Activated T-cell treated with anti-CD3 and anti-CD28 coated beads, Interleukin-2, amount 50 U/mL, for 4 hours (primary cell): ENCODE measurements at regions not wholly inside any gene's neighbourhood (a gene's known extent, or its start where the extent isn't known, plus 50 kb on each side); places are given as distances from the start of the nearest gene placed in this dataset.

Experiments
- ATAC-seq, 2 donors: fragments of 200-7000 bp; cut with Tn5 transposase; one replicate each; pipeline ENCODE4 v1.10.0; 2021
- DNase-seq: peaks from one replicate; pipeline ENCODE4 v3.0.0-alpha.2; 2020
- H3K27me3 Mint-ChIP-seq: one replicate; pipeline ENCODE4 v1.8.0; 2021; ENCODE audit warnings: low read depth, mixed read lengths
- H3K36me3 Mint-ChIP-seq: one replicate; pipeline ENCODE4 v1.8.0; 2022; ENCODE audit warnings: mixed read lengths; ENCODE audit not compliant: insufficient read depth
- H3K4me1 Mint-ChIP-seq: one replicate; pipeline ENCODE4 v1.8.0; 2021; ENCODE audit warnings: low read depth, mixed read lengths
- H3K4me3 Mint-ChIP-seq: one replicate; pipeline ENCODE4 v1.8.0; 2021; ENCODE audit warnings: mild to moderate bottlenecking, moderate library complexity, mixed read lengths
- H3K9me3 Mint-ChIP-seq: one replicate; pipeline ENCODE4 v1.8.0; 2021; ENCODE audit warnings: mixed read lengths

DNA sequence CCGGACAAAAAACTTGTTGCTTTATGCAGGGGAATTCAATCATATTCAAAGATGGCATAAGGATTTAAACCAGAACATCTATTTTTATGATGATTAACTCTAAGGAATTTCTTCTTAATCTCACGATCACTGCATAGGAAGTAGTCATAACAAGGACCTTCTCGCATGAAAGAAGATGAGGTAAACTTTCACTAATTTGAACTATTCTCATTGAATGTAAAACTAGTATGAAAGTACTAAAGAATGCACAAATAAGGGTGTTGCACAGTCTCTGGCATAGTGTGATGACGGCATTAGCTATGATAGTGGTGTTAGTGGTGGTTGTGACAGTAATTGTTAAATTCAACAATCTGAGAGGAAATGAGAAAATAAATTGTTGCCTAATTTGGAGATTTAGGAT lies 280.0 kb downstream of the SLC6A15 start:
- H3K36me3 Mint-ChIP-seq = no peaks in the 10 kb centered on the region
- ATAC-seq (no peak), DNase-seq (no peak)
- no peak overlapping the region for H3K4me3 Mint-ChIP-seq
- H3K9me3 Mint-ChIP-seq = no peaks in the 10 kb centered on the region
- H3K4me1 Mint-ChIP-seq = no peaks in the 10 kb centered on the region
- no peaks in the 10 kb centered on the region for H3K27me3 Mint-ChIP-seq

DNA sequence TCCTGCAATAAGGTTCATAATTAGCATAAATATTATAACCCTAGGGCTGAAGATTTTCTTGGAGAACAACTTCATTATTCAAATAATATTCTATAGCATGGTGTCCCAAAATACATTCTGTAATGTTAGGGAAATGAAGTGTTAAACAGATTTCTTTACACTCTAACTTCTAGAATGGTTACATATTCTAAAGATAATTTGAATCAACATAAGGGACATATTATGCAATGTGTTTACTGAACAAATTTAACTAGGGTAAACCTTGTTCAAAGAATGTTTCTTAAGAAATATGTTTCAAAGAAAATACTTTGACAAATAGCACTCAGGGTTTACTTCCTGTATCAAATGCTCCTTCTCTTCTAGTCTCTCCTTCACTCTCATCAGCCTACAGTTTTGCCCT lies 281.6 kb downstream of the SLC6A15 start:
- Mint-ChIP-seq H3K27me3 (no peaks in the 10 kb centered on the region), H3K36me3 (no peaks in the 10 kb centered on the region), H3K9me3 (peaks cover 3% of the 10 kb centered on the region), H3K4me1 (no peaks in the 10 kb centered on the region), H3K4me3 (no peak overlapping the region)
- ATAC-seq (no peak), DNase-seq (no peak)

DNA sequence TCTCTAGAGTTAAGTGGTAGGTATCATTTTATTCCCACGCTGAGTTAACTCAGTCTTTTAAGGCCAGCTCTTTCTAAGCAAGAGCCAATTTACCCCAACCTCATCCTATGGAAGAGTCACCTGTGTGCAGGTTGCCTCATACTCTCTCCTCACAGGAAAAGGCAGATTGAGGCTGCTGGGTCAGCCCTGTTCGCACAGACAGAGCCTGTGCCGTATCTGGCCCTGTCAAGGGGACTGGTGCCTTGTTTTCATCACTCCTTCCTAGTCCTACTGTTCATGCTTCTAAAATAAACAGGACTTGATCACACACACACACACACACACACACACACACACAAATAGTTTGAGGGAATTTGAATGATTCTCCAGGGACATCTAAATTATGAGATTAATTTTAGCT lies 285.0 kb downstream of the SLC6A15 start:
- peaks cover 3% of the 10 kb centered on the region for H3K9me3 Mint-ChIP-seq
- no peaks in the 10 kb centered on the region for H3K27me3 Mint-ChIP-seq
- no peaks in the 10 kb centered on the region for H3K36me3 Mint-ChIP-seq
- ATAC-seq (no peak), DNase-seq (no peak)
- no peaks in the 10 kb centered on the region for H3K4me1 Mint-ChIP-seq
- H3K4me3 Mint-ChIP-seq = no peak overlapping the region

DNA sequence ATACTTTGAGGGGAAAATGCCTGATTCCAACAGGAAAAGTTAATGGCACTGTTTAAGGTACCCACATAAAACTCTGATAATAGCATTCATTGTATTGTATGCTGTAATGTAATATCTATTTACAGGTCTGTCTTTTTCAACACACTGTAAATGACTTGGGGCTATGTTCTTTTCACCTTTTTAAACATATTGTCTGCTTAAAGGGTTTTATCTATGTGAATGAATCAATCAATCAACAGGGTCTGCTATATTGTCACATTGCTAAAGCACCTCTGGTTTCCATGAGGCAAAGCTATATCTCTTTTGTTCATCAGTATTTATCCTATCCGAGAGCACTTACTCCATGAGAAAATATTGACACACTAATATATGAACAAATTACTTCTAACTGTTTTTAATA lies 288.0 kb downstream of the SLC6A15 start:
- no peak overlapping the region for H3K4me3 Mint-ChIP-seq
- no peak for ATAC-seq
- DNase-seq = no peak
- H3K4me1 Mint-ChIP-seq = no peaks in the 10 kb centered on the region
- H3K27me3 Mint-ChIP-seq = no peaks in the 10 kb centered on the region
- H3K36me3 Mint-ChIP-seq = no peaks in the 10 kb centered on the region
- peaks cover 3% of the 10 kb centered on the region for H3K9me3 Mint-ChIP-seq

DNA sequence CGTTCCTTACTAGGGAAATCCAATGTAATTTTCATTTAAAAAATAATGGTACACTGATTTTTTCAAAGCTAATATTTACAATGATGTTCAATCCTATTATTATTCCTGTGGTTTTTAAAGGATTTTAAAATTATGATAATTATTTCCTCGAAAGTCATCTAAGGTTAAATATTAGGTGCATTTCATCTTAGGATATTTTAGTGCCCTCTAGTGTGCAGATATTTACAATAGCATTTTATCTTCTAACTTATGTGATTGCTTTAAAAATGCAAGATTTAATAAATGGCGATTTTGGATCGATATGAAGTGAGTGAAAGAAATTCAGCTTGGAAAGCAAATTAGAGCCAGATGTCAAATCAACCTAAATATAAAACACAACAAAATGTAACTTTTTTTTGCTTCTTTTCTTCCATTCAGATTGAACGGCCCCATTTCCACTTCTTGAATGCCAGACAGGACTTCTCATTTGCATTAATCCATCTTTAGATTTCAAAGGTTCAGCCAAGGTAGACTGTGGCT lies 293.5 kb downstream of the SLC6A15 start:
- Mint-ChIP-seq H3K4me1 (no peaks in the 10 kb centered on the region), H3K27me3 (no peaks in the 10 kb centered on the region)
- ATAC-seq = no peak

DNA sequence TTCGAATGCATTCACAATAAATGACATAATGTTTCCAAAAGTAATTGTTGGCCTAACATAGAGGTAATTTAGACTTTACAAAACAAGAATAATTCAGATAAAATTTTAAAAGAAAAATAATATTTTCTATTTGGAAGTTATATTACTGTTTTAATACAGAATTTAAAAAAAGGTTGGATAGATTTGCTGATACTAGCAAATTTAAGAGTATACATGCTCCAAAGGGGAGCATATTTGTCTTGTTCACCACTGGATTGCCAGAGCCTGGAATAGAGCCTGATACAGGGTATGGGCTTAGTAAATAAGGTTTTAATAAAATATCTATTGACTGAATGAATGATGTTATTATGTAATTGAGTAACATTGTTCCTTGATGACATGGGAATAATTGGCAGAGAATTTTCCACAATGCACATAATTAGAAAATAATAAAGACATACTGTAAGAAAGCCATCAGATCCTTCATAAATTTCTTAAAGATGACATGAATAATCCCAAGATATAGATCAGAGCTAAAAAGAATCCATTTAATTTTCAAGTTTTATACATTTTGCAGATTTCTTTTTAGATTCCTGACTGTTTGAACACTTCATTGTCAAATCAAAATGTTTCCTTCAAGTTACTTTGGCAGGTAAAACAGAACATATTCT lies 305.3 kb downstream of the SLC6A15 start:
- no peak overlapping the region for H3K4me3 Mint-ChIP-seq

More for the DNA sequence above, 293.5 kb downstream of the SLC6A15 start:
- Mint-ChIP-seq H3K9me3 (peaks cover 5% of the 10 kb centered on the region), H3K36me3 (no peaks in the 10 kb centered on the region), H3K4me3 (no peak overlapping the region)
- no peak for DNase-seq

DNA sequence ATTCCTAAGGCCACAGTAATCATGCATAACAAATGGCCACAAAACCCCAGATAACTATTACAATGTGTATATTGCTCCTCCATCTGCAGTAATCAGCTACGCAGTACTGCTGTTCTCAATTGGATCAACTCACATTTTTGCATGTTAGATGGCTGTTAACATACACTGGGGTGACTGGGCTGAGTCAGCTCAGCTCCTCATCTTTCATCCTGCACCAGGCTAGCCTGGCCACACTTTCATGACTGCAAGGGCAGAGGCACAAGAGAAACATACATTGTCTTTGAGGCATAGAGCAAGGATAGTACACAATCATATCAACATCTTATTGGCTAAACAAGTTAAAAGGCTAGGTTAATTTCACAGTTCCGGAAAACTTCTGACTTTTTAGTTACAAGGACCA lies 306.6 kb downstream of the SLC6A15 start:
- no peaks in the 10 kb centered on the region for H3K36me3 Mint-ChIP-seq
- H3K4me3 Mint-ChIP-seq = no peak overlapping the region
- DNase-seq = no peak
- no peak for ATAC-seq
- H3K9me3 Mint-ChIP-seq = peaks cover 5% of the 10 kb centered on the region
- no peaks in the 10 kb centered on the region for H3K4me1 Mint-ChIP-seq
- no peaks in the 10 kb centered on the region for H3K27me3 Mint-ChIP-seq

More for the DNA sequence above, 305.3 kb downstream of the SLC6A15 start:
- Mint-ChIP-seq H3K4me1 (no peaks in the 10 kb centered on the region), H3K36me3 (no peaks in the 10 kb centered on the region), H3K27me3 (no peaks in the 10 kb centered on the region), H3K9me3 (peaks cover 10% of the 10 kb centered on the region)
- ATAC-seq (no peak), DNase-seq (no peak)

DNA sequence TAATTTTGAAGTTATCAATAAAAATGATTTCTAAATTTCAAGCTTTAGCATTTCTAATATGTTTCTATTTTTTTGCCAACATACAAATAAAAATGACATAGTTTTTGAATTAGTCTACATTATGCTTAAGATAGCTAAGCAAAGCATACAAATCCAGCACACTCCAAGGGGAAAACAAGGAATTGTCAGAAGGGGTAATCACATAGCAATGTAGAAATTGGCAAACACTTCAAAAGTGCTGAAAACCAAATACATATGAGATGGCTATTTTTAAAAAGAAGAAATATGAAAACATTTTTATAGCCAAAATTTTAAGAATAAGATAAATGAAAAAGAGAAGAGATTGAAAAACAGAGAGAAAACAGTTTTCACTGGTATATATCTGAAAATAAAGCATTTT lies 308.0 kb downstream of the SLC6A15 start:
- Mint-ChIP-seq H3K9me3 (peaks cover 5% of the 10 kb centered on the region), H3K4me1 (no peaks in the 10 kb centered on the region), H3K27me3 (no peaks in the 10 kb centered on the region), H3K4me3 (no peak overlapping the region), H3K36me3 (no peaks in the 10 kb centered on the region)
- DNase-seq (no peak), ATAC-seq (no peak)

DNA sequence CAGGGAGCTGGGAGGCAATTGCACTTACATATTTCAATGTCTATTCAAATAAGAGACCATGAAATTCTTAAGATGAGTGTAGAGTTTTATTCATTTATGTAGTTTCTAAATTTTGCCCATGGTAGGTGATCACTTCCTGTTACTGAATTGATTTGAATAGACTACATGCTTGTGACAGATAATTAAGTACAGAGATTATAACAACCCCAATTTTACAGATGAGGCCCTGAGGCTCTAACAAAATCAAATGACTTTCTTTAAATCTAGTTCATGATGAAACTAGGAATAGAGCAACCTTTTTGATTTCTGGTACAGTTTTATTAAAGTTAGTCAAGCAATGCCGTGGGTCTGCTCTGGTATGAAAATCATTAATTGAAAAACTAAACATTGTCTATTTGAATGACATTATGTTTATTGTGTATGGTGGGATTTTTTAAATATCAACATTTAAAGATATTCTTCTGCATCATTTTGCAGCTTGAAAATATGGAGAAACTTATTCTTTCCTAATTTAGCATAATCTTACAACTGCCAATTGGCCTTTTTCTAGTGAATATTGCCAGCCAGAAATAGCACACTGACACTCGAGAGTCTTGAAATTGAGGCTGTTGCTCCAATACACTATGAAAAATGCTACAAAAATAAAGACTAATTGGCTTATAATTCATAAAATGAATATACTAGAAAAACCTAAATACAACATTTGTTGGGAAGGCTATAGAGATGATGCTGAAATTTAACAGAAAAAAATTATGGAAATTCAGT lies 308.9 kb downstream of the SLC6A15 start:
- H3K36me3 Mint-ChIP-seq = no peaks in the 10 kb centered on the region
- H3K4me1 Mint-ChIP-seq = no peaks in the 10 kb centered on the region
- no peak for DNase-seq
- no peaks in the 10 kb centered on the region for H3K27me3 Mint-ChIP-seq
- peaks cover 5% of the 10 kb centered on the region for H3K9me3 Mint-ChIP-seq
- no peak overlapping the region for H3K4me3 Mint-ChIP-seq
- ATAC-seq = no peak

DNA sequence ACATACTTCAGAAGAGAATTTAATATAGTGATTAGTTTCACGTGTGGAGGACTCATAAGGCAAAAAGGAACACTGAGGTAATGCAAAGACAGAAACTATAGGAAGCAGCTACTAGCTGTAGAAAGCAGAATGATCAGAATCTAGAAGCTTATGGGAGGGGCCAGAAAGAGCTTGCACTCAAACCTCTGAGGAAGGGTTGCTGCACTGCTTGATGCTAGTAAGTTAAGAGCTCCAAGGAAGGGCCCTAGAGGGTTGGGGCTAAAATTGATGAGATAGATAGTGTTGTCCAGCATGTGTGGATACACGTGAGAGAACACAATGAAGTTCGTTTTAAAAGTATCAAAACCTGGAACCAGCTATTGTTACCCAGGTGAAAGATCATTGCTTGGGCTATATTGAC lies 311.1 kb downstream of the SLC6A15 start:
- peaks cover 5% of the 10 kb centered on the region for H3K9me3 Mint-ChIP-seq
- H3K27me3 Mint-ChIP-seq = no peaks in the 10 kb centered on the region
- DNase-seq (no peak), ATAC-seq (no peak)
- H3K4me3 Mint-ChIP-seq = no peak overlapping the region
- no peaks in the 10 kb centered on the region for H3K4me1 Mint-ChIP-seq
- no peaks in the 10 kb centered on the region for H3K36me3 Mint-ChIP-seq

DNA sequence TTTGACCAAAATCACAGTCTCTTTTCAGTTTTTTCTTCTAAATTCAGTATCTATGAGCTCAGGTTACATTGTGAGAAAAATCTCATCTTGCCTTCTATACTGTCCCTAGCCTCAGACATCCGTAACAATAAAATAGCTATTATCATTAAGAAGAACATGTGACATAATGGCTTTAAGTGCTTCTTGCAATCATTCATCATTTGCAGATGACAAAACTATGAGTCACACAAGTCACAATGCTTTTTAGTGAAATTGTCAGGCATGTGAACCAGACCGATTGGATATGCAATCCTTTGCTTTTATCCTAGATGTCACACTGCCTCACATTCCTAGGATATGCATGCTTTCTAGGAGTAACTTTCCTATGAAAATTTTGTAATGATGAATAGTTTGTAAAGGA lies 313.1 kb downstream of the SLC6A15 start:
- DNase-seq = no peak
- ATAC-seq = no peak
- Mint-ChIP-seq H3K27me3 (no peaks in the 10 kb centered on the region), H3K9me3 (peaks cover 5% of the 10 kb centered on the region), H3K36me3 (no peaks in the 10 kb centered on the region), H3K4me3 (no peak overlapping the region), H3K4me1 (no peaks in the 10 kb centered on the region)

DNA sequence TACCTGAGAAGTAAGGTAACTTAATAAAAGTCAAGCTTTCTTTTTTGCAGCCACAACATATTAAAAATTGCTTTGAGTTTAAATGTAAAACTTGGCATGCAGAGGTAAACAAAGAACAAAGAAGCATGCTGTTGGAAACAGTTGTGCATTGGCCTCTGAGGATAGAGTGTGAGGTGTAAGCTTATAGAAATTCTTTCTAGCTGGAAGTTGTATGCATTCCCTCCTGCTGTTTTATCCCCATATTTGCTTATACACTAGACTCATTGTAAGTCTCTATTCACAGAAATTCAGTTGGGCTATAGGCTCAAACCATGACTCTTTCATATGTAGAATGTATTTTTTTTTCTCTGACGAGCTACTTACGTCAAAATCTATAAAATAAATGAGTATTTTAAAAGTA lies 316.3 kb downstream of the SLC6A15 start:
- no peak for DNase-seq
- no peak overlapping the region for H3K4me3 Mint-ChIP-seq
- ATAC-seq = no peak
- no peaks in the 10 kb centered on the region for H3K27me3 Mint-ChIP-seq
- H3K4me1 Mint-ChIP-seq = no peaks in the 10 kb centered on the region
- no peaks in the 10 kb centered on the region for H3K36me3 Mint-ChIP-seq
- H3K9me3 Mint-ChIP-seq = no peaks in the 10 kb centered on the region

DNA sequence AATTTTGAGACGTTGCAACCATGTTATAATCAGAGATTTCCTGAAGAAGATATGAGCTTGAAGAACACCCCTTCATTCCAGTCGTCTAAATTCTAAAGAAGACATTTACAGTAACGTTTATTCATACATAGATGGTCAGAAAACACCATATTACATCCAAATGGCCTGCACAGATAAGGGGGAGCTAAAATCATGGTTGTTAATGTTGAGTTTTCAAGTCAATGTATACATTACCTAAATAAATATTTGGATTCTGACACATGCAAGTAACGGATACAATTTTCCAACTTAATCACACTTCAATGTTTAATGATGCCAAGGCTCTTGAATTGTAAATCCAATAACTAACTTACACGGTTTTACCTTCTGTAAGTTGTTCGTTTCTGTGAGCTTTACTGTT lies 318.4 kb downstream of the SLC6A15 start:
- H3K27me3 Mint-ChIP-seq = no peaks in the 10 kb centered on the region
- H3K4me3 Mint-ChIP-seq = no peak overlapping the region
- ATAC-seq = no peak
- no peaks in the 10 kb centered on the region for H3K4me1 Mint-ChIP-seq
- no peak for DNase-seq
- H3K36me3 Mint-ChIP-seq = no peaks in the 10 kb centered on the region
- H3K9me3 Mint-ChIP-seq = no peaks in the 10 kb centered on the region

DNA sequence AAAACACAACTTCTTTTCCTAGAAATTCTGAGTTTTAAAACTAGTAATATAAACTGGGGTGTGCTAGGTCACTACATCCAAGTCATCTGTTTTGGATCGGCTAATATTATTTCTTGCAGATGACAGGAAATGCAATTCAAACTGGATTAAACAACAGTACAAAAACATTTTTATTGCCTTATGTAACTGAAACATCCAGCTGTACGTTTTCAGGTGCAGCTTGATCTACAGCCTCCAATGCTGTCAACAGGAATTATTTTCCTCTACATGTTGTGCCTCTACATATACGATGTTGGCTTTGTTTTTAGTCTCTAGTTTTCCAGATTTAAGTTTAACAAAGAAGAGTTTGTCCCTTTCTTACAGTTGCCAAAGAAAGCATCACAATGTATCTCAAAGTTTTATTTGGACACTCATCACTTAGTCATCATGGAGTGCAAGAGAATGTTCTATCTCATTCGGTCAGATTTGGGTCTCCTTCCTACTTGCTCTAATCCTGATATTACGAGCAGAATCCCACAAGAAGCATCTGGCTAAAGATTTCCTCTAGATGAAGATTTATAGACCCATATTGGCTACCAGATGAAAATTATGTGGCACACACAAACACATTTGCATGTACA lies 326.7 kb downstream of the SLC6A15 start:
- peaks cover 4% of the 10 kb centered on the region for H3K9me3 Mint-ChIP-seq
- H3K4me3 Mint-ChIP-seq = no peak overlapping the region
- DNase-seq = no peak
- no peaks in the 10 kb centered on the region for H3K27me3 Mint-ChIP-seq
- no peak for ATAC-seq
- H3K36me3 Mint-ChIP-seq = no peaks in the 10 kb centered on the region
- no peaks in the 10 kb centered on the region for H3K4me1 Mint-ChIP-seq

DNA sequence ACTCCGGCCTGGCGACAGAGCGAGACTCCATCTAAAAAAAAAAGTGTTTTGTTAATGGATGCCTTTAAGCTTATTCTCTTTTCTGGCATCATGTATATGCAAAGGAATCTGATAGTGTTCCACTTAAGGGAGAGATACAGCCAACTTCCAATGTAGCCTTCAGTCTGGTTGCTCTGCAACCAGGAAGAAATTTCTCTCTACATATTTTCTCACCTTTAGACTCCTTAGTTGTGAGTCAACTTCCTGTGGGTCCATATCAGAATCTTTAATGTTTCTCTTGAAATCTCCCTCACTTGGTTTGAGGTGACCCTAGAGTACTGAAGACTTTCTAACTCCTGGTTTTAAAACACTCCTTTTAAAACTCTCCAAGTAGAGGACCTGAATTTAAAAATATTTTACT lies 340.4 kb downstream of the SLC6A15 start:
- Mint-ChIP-seq H3K4me3 (no peak overlapping the region), H3K9me3 (peaks cover 12% of the 10 kb centered on the region), H3K27me3 (no peaks in the 10 kb centered on the region), H3K4me1 (no peaks in the 10 kb centered on the region), H3K36me3 (no peaks in the 10 kb centered on the region)
- DNase-seq = no peak
- ATAC-seq = no peak
